ENCODE measurements at regions not wholly inside any gene's neighbourhood (a gene's known extent, or its start where the extent isn't known, plus 50 kb on each side); places are given as distances from the start of the nearest gene placed in this dataset.

- Mint-ChIP-seq H3K27ac (ENCODE audit: unreplicated experiment) (no peak overlapping the region), H3K27me3 (ENCODE audit: low read depth) (no peaks in the 10 kb centered on the region), H3K4me3 (ENCODE audit: unreplicated experiment) (no peak overlapping the region), H3K4me1 (ENCODE audit: low read depth) (peaks cover 2% of the 10 kb centered on the region), H3K36me3 (ENCODE audit: low read depth) (no peaks in the 10 kb centered on the region), H3K9me3 (ENCODE audit: low read depth) (no peaks in the 10 kb centered on the region)
- TF ChIP-seq, protein P1, sequence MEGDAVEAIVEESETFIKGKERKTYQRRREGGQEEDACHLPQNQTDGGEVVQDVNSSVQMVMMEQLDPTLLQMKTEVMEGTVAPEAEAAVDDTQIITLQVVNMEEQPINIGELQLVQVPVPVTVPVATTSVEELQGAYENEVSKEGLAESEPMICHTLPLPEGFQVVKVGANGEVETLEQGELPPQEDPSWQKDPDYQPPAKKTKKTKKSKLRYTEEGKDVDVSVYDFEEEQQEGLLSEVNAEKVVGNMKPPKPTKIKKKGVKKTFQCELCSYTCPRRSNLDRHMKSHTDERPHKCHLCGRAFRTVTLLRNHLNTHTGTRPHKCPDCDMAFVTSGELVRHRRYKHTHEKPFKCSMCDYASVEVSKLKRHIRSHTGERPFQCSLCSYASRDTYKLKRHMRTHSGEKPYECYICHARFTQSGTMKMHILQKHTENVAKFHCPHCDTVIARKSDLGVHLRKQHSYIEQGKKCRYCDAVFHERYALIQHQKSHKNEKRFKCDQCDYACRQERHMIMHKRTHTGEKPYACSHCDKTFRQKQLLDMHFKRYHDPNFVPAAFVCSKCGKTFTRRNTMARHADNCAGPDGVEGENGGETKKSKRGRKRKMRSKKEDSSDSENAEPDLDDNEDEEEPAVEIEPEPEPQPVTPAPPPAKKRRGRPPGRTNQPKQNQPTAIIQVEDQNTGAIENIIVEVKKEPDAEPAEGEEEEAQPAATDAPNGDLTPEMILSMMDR (IDR thresholded peaks at IDR 0.05), result no peak
- DNase-seq (ENCODE audit: low spot score), result no peak
These were observed 271.7 kb downstream of the EFNB2 start for GRCh38 chr13:106263801-106264200.

GRCh38 chr13:106262886-106263285 lies 272.6 kb downstream of the EFNB2 start:
- no peak for DNase-seq (ENCODE audit: low spot score)
- Mint-ChIP-seq H3K27ac (ENCODE audit: unreplicated experiment) (no peak overlapping the region), H3K9me3 (ENCODE audit: low read depth) (no peaks in the 10 kb centered on the region), H3K4me3 (ENCODE audit: unreplicated experiment) (no peak overlapping the region), H3K27me3 (ENCODE audit: low read depth) (no peaks in the 10 kb centered on the region), H3K36me3 (ENCODE audit: low read depth) (no peaks in the 10 kb centered on the region), H3K4me1 (ENCODE audit: low read depth) (peaks cover 2% of the 10 kb centered on the region)
- TF ChIP-seq, protein P1 (IDR thresholded peaks at IDR 0.05), result no peak

GRCh38 chr13:106261450-106261849 lies 274.0 kb downstream of the EFNB2 start:
- Mint-ChIP-seq H3K4me3 (ENCODE audit: unreplicated experiment) (no peak overlapping the region), H3K9me3 (ENCODE audit: low read depth) (no peaks in the 10 kb centered on the region), H3K4me1 (ENCODE audit: low read depth) (peaks cover 2% of the 10 kb centered on the region), H3K36me3 (ENCODE audit: low read depth) (no peaks in the 10 kb centered on the region), H3K27me3 (ENCODE audit: low read depth) (no peaks in the 10 kb centered on the region), H3K27ac (ENCODE audit: unreplicated experiment) (no peak overlapping the region)
- no peak for DNase-seq (ENCODE audit: low spot score)
- TF ChIP-seq, protein P1 (IDR thresholded peaks at IDR 0.05), result no peak

DNA sequence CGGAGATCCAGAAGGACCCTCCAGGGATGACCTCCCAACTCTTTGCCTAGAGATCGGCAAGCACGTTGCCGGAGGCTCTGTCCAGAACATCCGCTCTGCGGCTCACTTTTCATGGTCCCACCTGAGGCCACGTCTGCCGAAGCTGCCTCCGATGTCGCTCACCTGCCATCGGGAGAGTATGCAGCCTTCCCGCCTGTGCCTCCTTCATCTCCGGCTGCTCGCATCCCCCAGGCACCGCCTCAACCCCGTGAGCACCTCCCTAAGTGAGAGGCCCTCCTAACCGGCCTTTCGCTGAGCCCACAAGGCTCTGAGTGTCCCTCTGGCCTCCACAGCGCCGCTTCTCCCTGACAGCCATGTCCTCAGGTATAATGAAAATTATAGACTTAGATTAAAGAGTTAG lies 275.1 kb downstream of the EFNB2 start:
- Mint-ChIP-seq H3K27me3 (ENCODE audit: low read depth) (no peaks in the 10 kb centered on the region), H3K9me3 (ENCODE audit: low read depth) (peaks cover 4% of the 10 kb centered on the region), H3K27ac (ENCODE audit: unreplicated experiment) (no peak overlapping the region), H3K36me3 (ENCODE audit: low read depth) (no peaks in the 10 kb centered on the region), H3K4me1 (ENCODE audit: low read depth) (peaks cover 2% of the 10 kb centered on the region), H3K4me3 (ENCODE audit: unreplicated experiment) (no peak overlapping the region)
- TF ChIP-seq, protein P1 (IDR thresholded peaks at IDR 0.05), result no peak
- DNase-seq (ENCODE audit: low spot score), result no peak

GRCh38 chr13:106259928-106260327 lies 275.5 kb downstream of the EFNB2 start:
- H3K9me3 Mint-ChIP-seq (ENCODE audit: low read depth), result peaks cover 4% of the 10 kb centered on the region
- H3K27ac Mint-ChIP-seq (ENCODE audit: unreplicated experiment), result no peak overlapping the region
- H3K27me3 Mint-ChIP-seq (ENCODE audit: low read depth), result no peaks in the 10 kb centered on the region
- DNase-seq (ENCODE audit: low spot score), result no peak
- H3K36me3 Mint-ChIP-seq (ENCODE audit: low read depth), result no peaks in the 10 kb centered on the region
- no peak overlapping the region for H3K4me3 Mint-ChIP-seq (ENCODE audit: unreplicated experiment)
- peaks cover 2% of the 10 kb centered on the region for H3K4me1 Mint-ChIP-seq (ENCODE audit: low read depth)
- TF ChIP-seq, protein P1 (IDR thresholded peaks at IDR 0.05), result no peak

Data from chondrocyte (in vitro differentiated cells).